ENCODE measurements at regions not wholly inside any gene's neighbourhood (a gene's known extent, or its start where the extent isn't known, plus 50 kb on each side); places are given as distances from the start of the nearest gene placed in this dataset.

DNA sequence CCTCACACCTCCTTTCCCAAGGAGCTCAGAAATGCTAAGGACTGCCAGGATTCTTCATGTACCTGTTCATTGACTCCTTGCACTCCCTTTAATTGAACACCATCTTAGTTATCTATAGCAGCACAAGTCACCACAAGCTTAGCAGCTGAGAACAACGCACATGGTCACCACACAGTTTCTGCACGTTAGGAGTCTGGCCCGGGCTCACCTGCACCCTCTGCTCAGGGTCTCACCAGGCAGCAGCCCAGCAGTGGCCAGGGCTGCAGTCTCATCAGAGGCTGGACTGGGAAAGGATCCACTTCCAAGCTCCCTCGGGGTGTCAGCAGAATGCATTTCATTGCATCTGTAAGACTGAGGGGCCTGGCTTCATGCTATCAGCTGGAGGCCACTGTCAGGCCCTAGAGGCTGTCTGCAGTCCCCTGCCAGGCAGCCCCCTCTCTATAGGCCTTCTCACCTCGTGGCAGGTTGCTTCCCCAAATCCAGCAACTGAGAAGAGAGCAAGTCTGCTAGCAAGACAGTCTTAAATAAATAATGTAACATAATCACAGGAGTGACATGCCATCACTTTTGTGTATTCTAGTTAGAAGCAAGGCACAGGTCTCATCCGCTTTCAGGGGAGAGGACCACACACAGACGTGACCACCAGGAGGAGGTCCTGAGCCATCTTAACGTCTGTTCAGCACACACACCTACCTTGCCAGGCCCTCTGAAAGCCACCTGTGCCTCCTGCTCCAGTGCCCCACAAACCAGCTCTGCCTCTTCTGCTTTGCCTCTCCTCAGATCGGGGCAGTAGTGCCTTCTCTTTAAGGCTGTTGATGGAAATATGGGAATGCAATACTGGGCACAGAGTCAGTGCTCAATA lies 165.2 kb upstream of the CST7 start:
- no peak overlapping the region for H3K27ac ChIP-seq
- TF ChIP-seq ZFX (IDR thresholded peaks at IDR 0.05): no peak
- TF ChIP-seq, protein P1, sequence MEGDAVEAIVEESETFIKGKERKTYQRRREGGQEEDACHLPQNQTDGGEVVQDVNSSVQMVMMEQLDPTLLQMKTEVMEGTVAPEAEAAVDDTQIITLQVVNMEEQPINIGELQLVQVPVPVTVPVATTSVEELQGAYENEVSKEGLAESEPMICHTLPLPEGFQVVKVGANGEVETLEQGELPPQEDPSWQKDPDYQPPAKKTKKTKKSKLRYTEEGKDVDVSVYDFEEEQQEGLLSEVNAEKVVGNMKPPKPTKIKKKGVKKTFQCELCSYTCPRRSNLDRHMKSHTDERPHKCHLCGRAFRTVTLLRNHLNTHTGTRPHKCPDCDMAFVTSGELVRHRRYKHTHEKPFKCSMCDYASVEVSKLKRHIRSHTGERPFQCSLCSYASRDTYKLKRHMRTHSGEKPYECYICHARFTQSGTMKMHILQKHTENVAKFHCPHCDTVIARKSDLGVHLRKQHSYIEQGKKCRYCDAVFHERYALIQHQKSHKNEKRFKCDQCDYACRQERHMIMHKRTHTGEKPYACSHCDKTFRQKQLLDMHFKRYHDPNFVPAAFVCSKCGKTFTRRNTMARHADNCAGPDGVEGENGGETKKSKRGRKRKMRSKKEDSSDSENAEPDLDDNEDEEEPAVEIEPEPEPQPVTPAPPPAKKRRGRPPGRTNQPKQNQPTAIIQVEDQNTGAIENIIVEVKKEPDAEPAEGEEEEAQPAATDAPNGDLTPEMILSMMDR (conservative IDR thresholded peaks at IDR 0.05): no peak

DNA sequence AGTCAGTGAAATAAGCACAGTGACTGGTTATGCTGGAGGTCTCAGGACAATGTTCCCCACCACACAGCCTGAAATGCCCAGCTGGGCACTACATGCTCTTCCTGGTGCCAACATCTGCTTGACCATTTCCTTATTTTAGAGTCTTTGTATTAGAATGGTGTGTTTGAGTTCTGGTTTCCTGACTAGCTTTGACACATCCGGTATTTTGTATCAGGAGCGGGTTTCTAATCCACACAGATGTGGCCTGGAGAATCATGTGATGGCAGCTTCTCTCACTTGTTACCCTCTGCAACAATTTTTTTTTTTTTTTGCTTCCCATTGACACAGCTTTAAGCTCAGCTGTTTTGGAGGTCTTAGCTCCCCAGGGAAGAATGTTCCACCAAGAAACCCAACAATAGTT lies 164.5 kb upstream of the CST7 start:
- TF ChIP-seq, protein P1 (conservative IDR thresholded peaks at IDR 0.05): no peak
- TF ChIP-seq ZFX (IDR thresholded peaks at IDR 0.05): no peak
- no peak overlapping the region for H3K27ac ChIP-seq

DNA sequence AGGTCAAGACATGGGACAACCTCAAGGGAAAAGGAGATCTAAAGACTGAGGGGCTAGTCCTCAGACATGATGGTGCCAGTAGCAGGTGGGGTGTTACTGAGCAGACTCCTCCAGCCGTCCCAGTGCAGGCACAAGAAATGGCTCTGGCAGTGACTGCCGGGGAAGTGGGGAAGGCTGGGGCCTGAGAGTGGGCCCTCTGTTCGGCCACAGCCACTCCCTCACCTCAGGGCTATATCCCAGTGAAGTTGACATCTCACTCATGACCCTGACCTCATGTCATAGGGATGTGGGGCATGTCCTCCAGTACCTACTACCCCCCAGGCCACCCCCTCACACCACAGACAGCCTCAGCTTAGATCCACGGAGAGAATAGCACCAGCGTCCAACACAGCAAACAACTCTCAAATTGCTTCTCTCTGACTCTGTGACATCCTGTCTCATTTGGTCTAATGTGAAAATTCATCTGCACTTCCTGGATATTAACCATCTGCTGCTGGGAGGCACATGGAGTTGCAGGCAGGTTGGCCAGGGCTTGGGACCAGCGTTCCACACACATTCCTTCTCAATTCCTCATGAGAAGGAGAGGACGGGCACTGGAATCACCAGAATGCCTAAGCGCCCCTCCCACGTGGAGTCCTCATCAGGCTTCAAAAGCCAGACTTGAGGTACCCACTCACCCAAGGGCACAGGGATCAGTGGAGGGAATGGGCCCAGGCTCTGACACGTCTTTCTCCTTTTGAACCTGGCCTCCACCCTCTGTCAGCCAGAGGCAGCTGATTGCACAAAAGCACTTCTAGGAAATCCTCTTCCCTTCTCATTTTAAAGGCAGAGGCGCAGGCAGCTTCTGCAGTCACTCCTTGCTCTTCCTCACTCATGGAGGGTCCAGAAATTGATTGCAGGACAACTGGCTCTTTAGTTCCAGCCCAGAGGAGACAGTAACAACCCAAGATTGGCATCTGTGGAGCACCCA lies 163.6 kb upstream of the CST7 start:
- H3K27ac ChIP-seq: no peak overlapping the region
- TF ChIP-seq ZFX (IDR thresholded peaks at IDR 0.05): no peak
- TF ChIP-seq, protein P1 (conservative IDR thresholded peaks at IDR 0.05): no peak

DNA sequence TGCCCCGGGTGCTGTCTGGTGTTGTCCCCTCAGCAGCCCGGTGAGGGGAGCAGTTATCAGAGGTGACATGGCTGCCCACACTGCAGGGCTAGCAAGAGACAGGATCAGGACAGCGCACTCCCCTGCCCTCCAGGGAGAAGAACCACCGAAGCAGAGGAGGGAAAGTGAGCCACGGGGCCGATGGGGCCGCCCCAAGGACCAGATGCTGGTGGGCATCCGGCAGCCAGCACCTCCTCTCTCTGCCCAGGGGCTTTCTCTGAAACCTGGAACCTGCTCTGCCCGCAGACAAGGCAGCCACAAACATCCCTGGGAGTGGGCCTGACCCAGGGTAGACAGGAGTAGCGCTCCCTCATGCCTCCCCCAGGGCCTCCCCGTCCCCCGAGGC lies 163.0 kb upstream of the CST7 start:
- TF ChIP-seq, protein P1 (conservative IDR thresholded peaks at IDR 0.05): no peak
- TF ChIP-seq ZFX (IDR thresholded peaks at IDR 0.05): no peak
- H3K27ac ChIP-seq: no peak overlapping the region

DNA sequence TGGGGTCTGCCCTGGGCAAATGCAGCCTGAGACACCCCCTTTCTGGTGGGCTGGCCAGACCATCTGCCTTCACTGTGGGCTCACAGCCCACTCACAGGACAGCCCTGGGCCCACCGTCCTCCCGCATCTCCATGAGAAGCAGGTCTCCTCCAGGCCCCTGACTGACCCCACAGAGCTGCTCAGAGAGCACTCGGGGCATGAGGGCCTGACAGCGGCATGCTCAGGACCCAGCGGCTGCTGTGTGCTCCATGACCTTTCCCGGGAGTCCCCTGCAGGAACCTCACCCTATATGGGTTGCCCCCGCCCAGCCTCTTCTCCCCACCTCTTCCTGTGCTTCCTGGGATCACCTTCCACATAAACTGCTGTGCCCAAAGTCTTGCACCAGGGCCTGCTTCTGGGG lies 162.4 kb upstream of the CST7 start:
- H3K27ac ChIP-seq: no peak overlapping the region

DNA sequence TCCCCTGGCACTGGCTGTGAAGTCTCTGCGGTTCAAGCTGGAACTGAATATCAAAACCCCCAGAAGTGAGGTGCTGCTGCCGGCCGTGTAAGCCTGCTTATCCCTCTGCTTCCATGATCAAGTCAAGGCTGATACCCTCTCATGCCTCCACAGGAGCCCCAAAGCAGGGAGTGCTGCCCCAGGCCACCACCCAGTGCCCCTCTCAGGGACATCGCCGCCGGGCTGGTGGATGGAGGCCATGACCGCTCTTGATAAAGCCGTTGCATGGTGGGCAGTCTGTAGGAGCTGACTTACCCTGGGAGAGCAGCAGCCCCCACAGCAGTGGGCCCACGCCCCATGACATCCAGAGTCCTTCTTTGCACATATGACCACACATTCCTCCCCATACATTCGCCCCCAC lies 162.0 kb upstream of the CST7 start:
- no peak overlapping the region for H3K27ac ChIP-seq

More for the DNA sequence above, 162.4 kb upstream of the CST7 start:
- no peak for TF ChIP-seq ZFX (IDR thresholded peaks at IDR 0.05)
- TF ChIP-seq, protein P1 (conservative IDR thresholded peaks at IDR 0.05): no peak

More for the DNA sequence above, 162.0 kb upstream of the CST7 start:
- TF ChIP-seq, protein P1 (conservative IDR thresholded peaks at IDR 0.05): no peak
- TF ChIP-seq ZFX (IDR thresholded peaks at IDR 0.05): no peak

Data from C4-2B (cell line).